OCI-LY7 (cell line): ENCODE measurements at regions not wholly inside any gene's neighbourhood (a gene's known extent, or its start where the extent isn't known, plus 50 kb on each side); places are given as distances from the start of the nearest gene placed in this dataset.

Experiments
- CTCF ChIP-seq: fragments of 200-600 bp; sonication (generic); conservative IDR thresholded peaks from 2 replicates; pipeline ENCODE4 v1.5.1; 2014; ENCODE audit warnings: mild to moderate bottlenecking, antibody characterized with exemption, low read length, moderate library complexity, mixed read lengths
- EZH2phosphoT487 ChIP-seq: fragments of 200-600 bp; sonication (generic); IDR thresholded peaks from 2 replicates; pipeline ENCODE4 v1.6.1; 2018; ENCODE audit warnings: low read depth, borderline replicate concordance, mild to moderate bottlenecking, mixed run types, antibody characterized with exemption, low read length, moderate library complexity, mixed read lengths

- TF ChIP-seq CTCF (no peak), EZH2phosphoT487 (no peak)
These were observed 79.0 kb upstream of the WDR17 start for GRCh38 chr4:175986668-175987067.
